ENCODE measurements at regions not wholly inside any gene's neighbourhood (a gene's known extent, or its start where the extent isn't known, plus 50 kb on each side); places are given as distances from the start of the nearest gene placed in this dataset.

DNA sequence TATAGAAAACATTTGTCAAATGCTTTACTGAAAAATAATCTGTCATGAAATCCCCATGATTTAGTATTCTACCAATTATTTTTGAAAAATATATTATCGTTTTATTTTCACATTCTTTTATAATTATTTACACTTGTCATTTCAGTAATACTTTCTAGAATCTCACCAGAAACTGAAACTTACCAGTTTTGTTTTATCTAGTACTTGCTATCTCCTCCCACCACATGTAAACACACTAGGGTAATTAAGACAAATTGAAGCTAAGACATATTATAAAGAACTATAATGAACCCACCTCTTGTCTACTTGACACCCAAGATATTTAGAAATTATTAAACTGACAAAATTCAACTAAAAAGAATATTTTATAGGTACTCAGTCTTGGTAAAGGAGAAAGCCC, 51.5 kb upstream of the GRM3 start:
- Histone ChIP-seq H3K27ac (ENCODE audit: low read depth, low read length, poor library complexity, severe bottlenecking) (no peak overlapping the region), H3K27me3 (ENCODE audit: insufficient read depth, low read length) (no peaks in the 10 kb centered on the region), H3K4me2 (ENCODE audit: low read length) (no peak overlapping the region), H3K9me3 (ENCODE audit: low read length) (no peaks in the 10 kb centered on the region), H4K20me1 (ENCODE audit: insufficient read depth, low read length) (no peaks in the 10 kb centered on the region), H3K79me2 (ENCODE audit: insufficient read depth, low read length) (no peaks in the 10 kb centered on the region), H2AFZ (ENCODE audit: low read length) (no peak overlapping the region), H3K9me2 (ENCODE audit: low read depth, low read length) (no peaks in the 10 kb centered on the region), H3K9ac (ENCODE audit: low read length) (no peak overlapping the region), H3K36me3 (ENCODE audit: insufficient read depth, low read length) (no peaks in the 10 kb centered on the region), H3F3A (ENCODE audit: insufficient read depth, low read length) (no peaks in the 10 kb centered on the region), H3K4me3 (ENCODE audit: low read depth, low read length, poor library complexity, severe bottlenecking) (no peak overlapping the region), H3K4me1 (ENCODE audit: insufficient read depth, low read length, severe bottlenecking) (no peaks in the 10 kb centered on the region)
- TF ChIP-seq EZH2 (IDR thresholded peaks at IDR 0.05; ENCODE audit: borderline replicate concordance, low read length): no peak
- TF ChIP-seq, protein P1, sequence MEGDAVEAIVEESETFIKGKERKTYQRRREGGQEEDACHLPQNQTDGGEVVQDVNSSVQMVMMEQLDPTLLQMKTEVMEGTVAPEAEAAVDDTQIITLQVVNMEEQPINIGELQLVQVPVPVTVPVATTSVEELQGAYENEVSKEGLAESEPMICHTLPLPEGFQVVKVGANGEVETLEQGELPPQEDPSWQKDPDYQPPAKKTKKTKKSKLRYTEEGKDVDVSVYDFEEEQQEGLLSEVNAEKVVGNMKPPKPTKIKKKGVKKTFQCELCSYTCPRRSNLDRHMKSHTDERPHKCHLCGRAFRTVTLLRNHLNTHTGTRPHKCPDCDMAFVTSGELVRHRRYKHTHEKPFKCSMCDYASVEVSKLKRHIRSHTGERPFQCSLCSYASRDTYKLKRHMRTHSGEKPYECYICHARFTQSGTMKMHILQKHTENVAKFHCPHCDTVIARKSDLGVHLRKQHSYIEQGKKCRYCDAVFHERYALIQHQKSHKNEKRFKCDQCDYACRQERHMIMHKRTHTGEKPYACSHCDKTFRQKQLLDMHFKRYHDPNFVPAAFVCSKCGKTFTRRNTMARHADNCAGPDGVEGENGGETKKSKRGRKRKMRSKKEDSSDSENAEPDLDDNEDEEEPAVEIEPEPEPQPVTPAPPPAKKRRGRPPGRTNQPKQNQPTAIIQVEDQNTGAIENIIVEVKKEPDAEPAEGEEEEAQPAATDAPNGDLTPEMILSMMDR (IDR thresholded peaks at IDR 0.05; ENCODE audit: low read length): no peak

DNA sequence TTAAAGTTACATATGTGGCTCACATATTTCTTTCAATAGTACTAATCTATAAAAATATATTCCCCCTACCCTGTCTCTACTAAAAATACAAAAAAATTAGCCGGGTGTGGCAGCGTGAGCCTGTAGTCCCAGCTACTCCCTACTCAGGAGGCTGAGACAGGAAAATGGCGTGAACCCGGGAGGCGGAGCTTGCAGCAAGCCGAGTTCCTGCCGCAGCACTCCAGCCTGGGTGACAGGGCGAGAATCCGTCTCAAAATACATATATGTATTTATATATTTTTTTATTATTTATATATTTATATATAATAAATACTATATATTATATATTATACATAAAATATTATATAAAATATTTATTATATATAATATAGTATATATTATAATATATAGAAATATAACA, 69.7 kb upstream of the GRM3 start:
- Histone ChIP-seq H3K4me2 (ENCODE audit: low read length) (no peak overlapping the region), H3K9ac (ENCODE audit: low read length) (no peak overlapping the region), H4K20me1 (ENCODE audit: insufficient read depth, low read length) (no peaks in the 10 kb centered on the region), H3K9me3 (ENCODE audit: low read length) (no peaks in the 10 kb centered on the region), H3K9me2 (ENCODE audit: low read depth, low read length) (peaks cover 6% of the 10 kb centered on the region; the same call in 1 of the 2 replicates), H3F3A (ENCODE audit: insufficient read depth, low read length) (no peaks in the 10 kb centered on the region), H2AFZ (ENCODE audit: low read length) (no peak overlapping the region), H3K79me2 (ENCODE audit: insufficient read depth, low read length) (no peaks in the 10 kb centered on the region), H3K4me1 (ENCODE audit: insufficient read depth, low read length, severe bottlenecking) (no peaks in the 10 kb centered on the region), H3K27me3 (ENCODE audit: insufficient read depth, low read length) (no peaks in the 10 kb centered on the region), H3K4me3 (ENCODE audit: low read depth, low read length, poor library complexity, severe bottlenecking) (no peak overlapping the region), H3K27ac (ENCODE audit: low read depth, low read length, poor library complexity, severe bottlenecking) (no peak overlapping the region), H3K36me3 (ENCODE audit: insufficient read depth, low read length) (no peaks in the 10 kb centered on the region)
- no peak for TF ChIP-seq EZH2 (IDR thresholded peaks at IDR 0.05; ENCODE audit: borderline replicate concordance, low read length)
- TF ChIP-seq, protein P1 (IDR thresholded peaks at IDR 0.05; ENCODE audit: low read length): no peak

DNA sequence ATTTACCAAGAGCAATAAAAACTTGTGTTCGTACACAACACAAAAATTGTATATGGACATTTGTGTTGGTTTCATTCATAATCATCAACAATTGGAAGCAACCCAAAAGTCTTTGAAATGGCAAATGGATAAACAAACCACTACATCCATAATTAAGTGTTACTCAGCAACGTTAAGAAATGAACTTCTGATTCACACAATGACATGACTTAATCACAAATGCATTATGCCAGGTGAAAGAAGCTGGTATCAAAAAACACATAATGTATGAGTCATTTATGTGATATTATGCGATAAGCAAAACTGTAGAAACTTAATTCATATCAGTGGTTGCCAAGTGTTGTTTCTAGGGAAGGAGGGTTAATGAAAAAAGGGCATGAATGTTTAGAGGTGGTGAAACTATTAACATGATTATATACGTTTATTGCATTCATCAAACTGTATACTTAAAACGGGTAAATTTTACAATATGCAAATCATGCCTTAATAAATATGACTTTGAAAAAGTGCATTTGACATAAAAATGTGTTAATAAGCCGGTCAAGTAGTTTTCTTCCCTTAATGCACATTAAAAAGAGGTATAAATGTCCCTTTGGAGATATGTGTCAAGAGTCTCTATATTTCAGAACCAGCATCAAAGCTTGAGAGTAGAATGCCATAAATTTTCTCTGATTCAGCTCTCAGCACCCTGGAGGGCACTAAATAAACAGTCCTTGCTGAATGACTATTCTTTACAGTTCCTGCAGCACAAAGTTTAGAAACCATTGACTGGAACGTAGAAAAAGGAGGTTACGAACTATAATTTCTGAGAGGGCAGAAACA, 84.8 kb upstream of the GRM3 start:
- no peak overlapping the region for H3K9ac ChIP-seq (ENCODE audit: low read length)
- no peaks in the 10 kb centered on the region for H3K9me2 ChIP-seq (ENCODE audit: low read depth, low read length)
- no peak overlapping the region for H3K4me2 ChIP-seq (ENCODE audit: low read length)
- H3F3A ChIP-seq (ENCODE audit: insufficient read depth, low read length): no peaks in the 10 kb centered on the region
- TF ChIP-seq EZH2 (IDR thresholded peaks at IDR 0.05; ENCODE audit: borderline replicate concordance, low read length): no peak
- TF ChIP-seq, protein P1 (IDR thresholded peaks at IDR 0.05; ENCODE audit: low read length): no peak
- H3K79me2 ChIP-seq (ENCODE audit: insufficient read depth, low read length): no peaks in the 10 kb centered on the region
- no peaks in the 10 kb centered on the region for H3K4me1 ChIP-seq (ENCODE audit: insufficient read depth, low read length, severe bottlenecking)
- H3K36me3 ChIP-seq (ENCODE audit: insufficient read depth, low read length): no peaks in the 10 kb centered on the region
- no peaks in the 10 kb centered on the region for H4K20me1 ChIP-seq (ENCODE audit: insufficient read depth, low read length)
- no peak overlapping the region for H2AFZ ChIP-seq (ENCODE audit: low read length)
- no peaks in the 10 kb centered on the region for H3K27me3 ChIP-seq (ENCODE audit: insufficient read depth, low read length)
- no peak overlapping the region for H3K4me3 ChIP-seq (ENCODE audit: low read depth, low read length, poor library complexity, severe bottlenecking)
- no peaks in the 10 kb centered on the region for H3K9me3 ChIP-seq (ENCODE audit: low read length)
- H3K27ac ChIP-seq (ENCODE audit: low read depth, low read length, poor library complexity, severe bottlenecking): no peak overlapping the region

All from OCI-LY1 (cell line).